Tibial nerve (tissue), 3 donors: ENCODE measurements at regions not wholly inside any gene's neighbourhood (a gene's known extent, or its start where the extent isn't known, plus 50 kb on each side); places are given as distances from the start of the nearest gene placed in this dataset.

Source experiments
- CTCF ChIP-seq, 5 experiments: fragments of 200-600 bp in 3 of 5; fragments of 450-650 bp in 2 of 5; sonication (generic) in 3 of 5; IDR thresholded peaks; one replicate each; pipeline ENCODE4 v1.5.1; 2016 to 2019; ENCODE audit warnings: antibody characterized with exemption in 5 of 5, mild to moderate bottlenecking in 3 of 5, moderate library complexity in 2 of 5
- POLR2A ChIP-seq, 2 donors: fragments of 450-650 bp; IDR thresholded peaks; one replicate each; pipeline ENCODE4 v1.6.1; 2017; ENCODE audit warnings: antibody characterized with exemption in 2 of 2, mild to moderate bottlenecking in 2 of 2, moderate library complexity in 2 of 2

- TF ChIP-seq CTCF (IDR thresholded peaks at IDR 0.05) (no peak), POLR2A (IDR thresholded peaks at IDR 0.05) (no peak)
Observed at GRCh38 chr21:27693376-27693775, 726.5 kb upstream of the ADAMTS5 start.
